GM19239 (cell line): ENCODE measurements at regions not wholly inside any gene's neighbourhood (a gene's known extent, or its start where the extent isn't known, plus 50 kb on each side); places are given as distances from the start of the nearest gene placed in this dataset.
A peak's percentile ranks its signal among the peaks of the same experiment; 100 is the strongest.

Source experiments
- DNase-seq: peaks from one replicate; pipeline ENCODE4 v3.0.0; 2011; ENCODE audit warnings: low spot score; ENCODE audit not compliant: insufficient read length
- FAIRE-seq: peaks from 2 replicates; lab custom pipeline; 2011; peaks lifted over from hg19 to GRCh38; lab: Jason Lieb, UNC

DNA sequence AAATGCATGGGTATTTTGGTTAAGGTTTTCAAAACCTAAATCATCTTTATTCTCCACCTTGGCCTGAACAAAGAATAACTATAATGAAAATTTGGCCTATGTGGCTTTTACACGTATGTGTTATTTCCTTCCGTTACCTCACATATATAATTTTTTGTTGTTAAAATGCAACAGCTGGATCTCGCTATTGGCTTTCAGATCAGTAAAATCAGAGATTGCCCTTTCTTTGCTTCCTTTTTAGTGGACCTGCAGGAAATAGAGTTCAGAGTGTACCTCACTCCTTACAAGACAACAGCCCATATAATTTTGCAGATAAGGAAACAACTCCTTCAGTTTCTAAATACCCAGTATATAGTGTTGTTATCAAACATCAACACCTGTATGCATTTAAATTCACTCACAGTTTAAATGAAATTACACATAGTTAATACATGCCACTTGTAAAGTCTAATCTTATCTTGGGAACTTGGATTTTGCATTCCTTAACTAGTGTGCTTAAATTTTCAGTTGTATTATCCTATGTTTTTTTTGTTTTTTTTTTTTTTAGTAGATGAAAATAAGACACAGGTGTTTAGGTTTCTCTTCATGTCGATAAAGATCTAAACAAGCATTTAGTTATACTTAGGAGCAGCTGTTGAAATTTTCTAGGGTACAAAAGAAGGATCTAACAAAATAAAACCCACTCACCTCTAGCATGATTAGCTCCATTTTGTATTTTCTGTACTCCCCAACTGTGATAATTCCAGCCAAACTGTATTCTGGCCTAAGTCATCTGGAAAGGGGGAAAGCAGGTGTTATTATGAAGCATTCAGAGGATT, 96.2 kb upstream of the SPRY1 start:
- DNase-seq = no peak
- peak; percentile 57 for FAIRE-seq

DNA sequence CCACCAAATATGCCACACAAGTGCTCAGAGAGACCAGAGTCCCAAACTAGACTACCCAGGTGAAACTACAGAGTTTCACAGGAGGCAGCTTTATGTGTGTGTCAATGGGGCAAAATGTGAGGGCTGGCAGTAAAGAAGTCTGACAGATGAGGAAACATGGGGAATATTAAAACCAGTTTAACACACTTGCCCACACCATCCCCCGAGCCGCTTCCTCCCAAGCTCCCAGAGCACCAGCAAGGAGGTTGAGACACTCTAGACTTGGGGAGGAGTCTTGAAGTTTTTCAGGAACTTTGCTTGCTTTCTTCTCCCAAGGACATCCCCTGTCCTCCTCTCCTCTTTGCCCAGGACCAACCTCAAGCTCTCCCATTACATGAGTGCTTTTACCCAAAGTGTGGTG, 94.7 kb upstream of the SPRY1 start:
- no peak for FAIRE-seq
- no peak for DNase-seq

DNA sequence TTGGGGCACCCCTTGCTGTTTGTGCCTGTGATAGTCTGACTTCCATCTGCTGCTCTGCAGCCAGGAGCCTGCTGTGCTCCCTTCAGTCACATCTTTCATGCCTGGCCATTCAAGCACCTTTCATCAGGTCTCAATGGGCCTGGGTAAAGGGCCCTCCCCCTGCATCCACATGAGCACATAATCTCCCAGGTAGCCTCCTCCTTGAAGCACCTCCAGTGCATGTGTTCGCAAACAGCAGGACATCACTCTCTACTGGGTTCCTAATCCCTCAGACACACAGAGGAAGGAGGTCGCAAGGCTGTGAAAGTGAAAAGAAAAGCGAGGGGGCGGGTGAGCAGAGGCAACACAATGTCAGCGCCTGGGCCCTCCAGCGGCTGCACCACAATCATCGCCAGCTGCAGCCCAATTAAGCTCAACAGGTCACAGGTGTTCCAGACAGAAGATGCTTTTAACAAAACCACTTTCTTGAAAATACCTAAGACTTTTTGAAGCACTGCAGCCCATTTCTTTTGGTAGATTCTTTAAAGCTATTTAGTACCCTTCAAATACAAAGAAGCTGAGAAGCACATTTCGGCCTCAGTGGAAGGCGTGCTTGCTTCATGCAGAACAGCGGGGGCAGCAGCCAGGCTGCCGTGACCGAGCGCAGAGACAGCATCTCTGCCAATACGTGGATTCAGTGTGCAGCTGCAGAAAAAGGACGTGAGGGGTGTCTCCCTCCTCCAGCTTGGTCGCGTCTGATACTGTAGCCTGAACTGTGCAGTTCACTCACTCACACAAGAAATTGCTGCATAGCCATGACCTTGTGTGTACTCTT, 92.2 kb upstream of the SPRY1 start:
- DNase-seq (no peak), FAIRE-seq (peak; percentile 28)

DNA sequence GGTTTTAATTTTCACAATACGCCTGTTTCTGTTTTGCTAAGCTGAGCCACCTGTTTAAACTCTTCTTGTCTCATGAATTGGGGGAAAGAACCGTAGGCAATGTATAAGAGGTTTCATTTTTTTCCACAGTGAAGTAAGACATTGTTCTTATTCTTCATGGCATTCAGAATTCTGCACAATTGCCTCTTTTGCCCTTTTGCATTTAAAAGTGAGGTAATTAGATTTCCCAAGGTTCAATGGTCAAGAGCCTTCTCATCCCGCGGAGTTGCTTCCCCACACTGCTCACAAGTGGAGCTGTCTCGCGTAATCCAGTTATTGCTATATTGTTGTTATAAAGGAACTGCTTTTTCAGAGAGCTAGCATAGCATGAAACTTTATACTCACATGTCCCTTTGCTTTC, 90.9 kb upstream of the SPRY1 start:
- DNase-seq (no peak), FAIRE-seq (no peak)

DNA sequence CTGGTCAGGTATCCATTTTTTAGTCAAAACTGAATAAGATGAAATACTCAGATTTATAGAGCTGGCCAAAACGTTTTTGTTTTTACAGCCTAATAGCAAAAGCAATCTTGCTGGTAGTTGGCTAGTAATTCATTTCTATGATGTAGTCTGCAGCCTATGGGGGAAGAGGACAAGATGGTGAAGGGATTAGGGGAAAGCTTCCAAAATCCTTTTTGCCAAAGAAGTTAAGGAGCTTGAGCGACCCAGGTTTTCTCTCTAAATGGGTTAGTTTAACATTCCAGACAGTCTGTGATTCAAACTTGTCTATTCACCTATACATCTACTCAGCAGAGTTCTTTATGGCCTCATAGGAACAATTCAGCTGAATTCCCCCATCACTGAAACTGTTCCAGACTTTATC, 89.8 kb upstream of the SPRY1 start:
- DNase-seq (no peak), FAIRE-seq (no peak)

DNA sequence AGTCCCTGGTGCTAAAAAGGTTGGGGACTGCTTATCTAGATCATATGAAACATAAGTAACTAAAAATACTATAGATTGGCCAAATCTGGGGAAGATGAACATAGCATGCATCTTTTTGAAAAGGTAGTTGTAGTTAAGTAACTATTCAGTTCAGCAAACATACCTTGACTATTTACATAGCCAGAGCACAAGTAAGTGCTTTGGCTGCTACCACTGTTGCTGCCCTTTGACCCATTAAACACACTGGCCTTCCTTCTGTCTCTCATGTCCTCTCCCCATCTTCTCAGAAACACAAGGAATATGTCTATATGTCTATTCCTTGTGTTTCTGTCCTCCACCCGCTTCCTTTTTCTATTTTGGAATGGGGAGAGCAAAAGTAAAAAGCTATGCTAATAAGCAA, 87.9 kb upstream of the SPRY1 start:
- no peak for FAIRE-seq
- DNase-seq = no peak

DNA sequence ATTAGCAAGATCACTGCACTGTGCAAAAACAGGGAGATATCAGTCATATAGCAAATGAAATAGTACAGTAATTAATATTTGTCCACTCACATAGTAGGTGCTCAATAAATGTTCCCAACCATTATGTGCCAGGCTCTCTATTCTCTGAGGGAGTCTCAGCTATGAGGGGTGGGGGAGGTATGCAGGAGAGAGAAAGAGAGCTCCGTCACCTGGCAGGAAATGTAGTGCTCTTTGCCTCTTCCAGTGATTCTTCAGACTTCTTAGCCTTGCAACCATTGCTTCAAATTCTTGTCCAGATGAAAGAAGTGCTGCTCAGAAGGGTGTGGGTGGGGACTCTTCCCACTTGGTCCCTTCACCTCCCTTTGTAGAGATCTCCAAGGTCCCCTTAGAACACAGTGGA, 84.5 kb upstream of the SPRY1 start:
- DNase-seq (no peak), FAIRE-seq (no peak)

DNA sequence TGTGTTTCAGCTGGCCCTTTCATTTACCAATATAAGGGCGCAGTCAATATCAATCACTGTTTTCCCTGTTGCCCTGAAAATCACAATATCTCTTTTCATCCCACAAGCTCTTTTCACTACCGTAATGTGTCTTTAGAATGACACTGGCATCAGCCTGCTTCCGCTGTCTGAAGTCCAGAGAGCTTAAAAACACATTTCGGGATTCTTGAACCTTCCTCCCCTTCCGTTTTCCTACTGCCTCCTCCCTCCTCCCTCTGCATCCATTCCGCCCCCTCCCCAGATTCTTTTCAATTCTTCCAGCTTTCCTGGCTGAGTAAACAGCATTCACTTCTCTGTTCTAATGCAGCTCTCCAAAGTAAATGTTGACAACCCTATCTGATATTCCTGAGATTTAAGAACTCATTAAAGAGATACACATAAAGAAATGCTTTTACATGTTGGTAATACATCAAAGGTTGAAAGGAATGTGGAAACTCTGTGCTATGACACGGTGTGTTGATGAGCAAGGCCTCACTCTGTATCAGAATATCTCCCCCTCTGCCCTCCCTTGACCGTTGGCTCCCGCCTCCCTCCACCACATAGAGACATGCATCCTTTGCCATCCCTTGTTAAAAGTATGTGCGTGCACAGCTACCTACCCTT, 83.5 kb upstream of the SPRY1 start:
- FAIRE-seq (no peak), DNase-seq (no peak)

DNA sequence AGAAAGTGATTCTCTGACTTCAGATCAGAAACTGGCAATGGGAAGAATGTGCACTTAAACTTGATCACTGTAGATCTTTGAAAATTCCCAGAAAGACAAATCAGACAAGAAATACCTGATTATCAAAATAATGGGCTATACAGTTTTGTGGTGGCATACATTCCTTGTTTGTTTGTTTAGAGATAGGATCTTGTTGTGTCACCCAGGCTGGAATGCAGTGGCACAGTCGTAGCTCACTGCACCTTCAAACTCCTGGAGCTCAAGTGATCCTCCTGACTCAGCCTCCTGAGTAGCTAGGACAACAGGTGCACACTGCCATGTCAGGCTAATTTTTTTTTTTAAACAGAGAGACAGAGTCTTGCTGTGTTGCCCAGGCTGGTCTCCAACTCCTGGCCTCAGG, 81.0 kb upstream of the SPRY1 start:
- no peak for DNase-seq
- FAIRE-seq = no peak

DNA sequence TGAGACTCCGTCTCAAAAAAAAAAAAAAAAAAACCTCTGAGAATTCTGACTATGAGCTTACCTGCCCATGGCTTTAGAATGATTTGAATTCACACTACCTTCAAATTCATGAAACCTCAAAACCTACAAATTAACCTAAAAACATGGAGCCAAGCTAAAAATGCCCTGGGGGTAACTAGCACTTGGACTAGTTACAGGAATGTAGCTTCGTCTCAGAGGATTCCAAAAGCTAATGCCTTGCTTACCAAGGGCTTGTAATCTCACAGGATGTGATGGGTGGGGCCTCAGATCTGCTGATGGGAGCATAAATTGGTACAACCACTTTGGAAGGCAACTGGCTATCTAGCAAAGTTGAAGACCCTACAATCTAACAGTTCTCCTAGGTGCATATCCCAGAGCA, 79.4 kb upstream of the SPRY1 start:
- FAIRE-seq (no peak), DNase-seq (no peak)

DNA sequence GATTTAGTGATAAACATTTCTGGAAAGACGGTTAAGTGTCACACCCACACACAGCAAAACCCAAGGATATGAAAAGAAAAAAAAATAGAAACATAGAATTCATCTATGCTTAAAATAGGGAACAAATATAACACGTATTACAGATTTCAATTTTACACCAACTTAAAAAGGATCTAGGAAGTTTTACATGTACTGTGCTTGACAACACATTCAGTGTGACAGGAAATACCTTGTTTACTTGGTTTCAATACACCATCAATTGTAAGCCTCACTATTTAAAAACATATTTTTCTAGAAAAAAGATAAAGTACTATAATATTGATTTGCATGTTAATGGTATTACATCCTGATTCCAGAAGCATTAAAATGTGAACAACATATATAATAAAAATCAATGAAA, 77.0 kb upstream of the SPRY1 start:
- FAIRE-seq (no peak), DNase-seq (no peak)

DNA sequence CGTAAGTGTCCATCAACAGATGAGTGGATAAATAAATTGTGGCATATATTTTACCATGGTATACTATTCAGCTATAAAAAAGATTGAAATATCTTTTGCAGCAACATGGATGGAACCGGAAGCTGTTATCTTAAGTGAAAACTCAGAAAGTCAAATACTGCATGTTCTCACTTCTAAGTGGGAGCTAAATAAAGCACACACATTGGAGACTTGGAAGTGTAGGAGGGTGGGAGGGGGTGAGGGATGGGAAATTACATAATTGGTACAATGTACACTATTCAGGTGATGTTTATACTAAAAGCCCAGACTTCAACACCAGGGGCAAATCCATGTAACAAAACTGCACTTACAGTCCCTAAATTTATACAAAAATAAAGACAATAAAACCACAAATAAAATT, 72.6 kb upstream of the SPRY1 start:
- FAIRE-seq = peak; percentile 83
- DNase-seq = no peak

DNA sequence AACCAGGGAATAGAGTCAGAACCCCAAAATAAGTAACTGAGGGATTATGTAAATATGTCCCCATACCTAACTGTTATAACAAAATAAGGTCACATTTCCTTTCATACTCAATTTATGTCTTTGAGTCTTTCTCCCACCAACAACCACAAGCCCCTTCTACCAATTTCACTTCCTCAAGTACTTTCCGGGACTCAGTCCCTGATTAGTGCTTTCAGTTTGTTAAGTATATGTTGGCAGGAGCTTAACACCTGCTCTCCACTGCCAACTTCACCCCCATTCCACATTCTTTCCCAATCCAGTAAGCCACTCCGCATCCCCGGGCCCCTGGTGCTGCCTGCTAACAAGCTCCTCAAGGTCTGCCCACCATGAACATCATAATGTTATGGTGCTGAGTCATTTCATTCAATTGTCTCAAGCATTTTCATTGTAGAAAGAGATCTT, 71.3 kb upstream of the SPRY1 start:
- DNase-seq (peak; percentile 54), FAIRE-seq (peak; percentile 93)

DNA sequence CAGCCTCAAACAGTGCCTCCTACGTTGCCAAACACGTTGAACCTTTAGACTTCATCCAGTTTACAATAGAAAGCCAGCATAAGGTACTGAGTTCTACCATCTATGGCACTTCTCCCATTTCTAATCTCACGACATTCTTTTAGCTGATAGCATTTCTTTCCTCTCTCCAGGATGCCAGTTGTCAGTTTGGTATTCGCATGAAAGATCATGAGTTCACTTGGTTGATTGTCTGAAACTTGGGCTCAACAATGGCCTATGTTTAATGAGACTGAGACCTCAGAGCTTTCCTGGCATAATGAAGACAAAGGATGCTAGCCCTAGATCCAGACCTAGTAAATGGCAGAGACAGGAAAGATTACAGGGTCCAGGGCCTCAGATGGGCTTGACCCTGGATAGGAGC, 69.2 kb upstream of the SPRY1 start:
- FAIRE-seq = no peak
- DNase-seq = no peak

DNA sequence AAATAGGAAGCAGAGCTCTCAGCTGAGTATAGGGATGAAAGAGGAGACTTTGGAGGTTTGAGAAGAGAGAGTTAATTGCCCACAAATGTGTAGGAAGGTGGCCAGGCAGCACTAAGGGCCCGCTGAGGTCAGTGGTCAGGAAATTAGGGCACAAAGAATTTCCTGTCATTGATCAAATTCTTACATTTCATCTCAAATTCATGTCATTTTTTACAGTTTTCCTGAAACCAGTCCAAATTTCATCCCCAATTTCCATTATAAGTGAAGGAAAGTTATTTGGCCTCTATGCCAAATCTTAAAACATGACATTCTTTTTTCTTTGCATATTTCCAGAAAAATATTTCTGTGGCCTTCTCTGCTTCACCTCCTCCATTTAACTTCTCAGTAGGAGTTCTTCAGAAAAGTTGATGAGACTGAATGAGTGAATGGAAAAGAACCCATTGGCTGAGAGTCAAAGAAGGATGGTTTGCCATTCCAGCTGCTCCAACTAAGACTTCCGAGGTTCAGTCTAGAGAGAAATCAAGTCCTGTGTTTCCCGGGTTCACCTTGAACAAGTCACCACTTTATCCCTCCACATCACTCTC, 68.7 kb upstream of the SPRY1 start:
- no peak for FAIRE-seq

DNA sequence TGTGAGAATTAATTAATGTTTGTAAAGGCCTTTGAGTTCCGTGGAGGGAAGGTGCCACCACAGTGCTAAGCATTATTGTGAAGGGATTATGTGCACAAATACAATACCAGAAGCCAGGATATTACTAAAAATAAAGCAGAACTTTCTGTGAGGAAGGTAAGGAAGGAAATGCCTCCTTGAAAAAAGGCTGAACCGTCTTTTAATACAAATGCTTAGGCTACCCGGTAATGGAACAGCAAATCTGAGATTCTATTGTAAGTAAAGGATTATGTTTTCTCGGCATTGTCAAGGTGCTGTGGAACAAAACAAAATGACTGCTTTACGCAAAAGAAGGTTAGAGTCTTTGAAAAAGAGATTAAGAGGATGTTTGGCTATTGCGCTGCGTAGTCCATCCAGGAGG, 57.9 kb upstream of the SPRY1 start:
- no peak for FAIRE-seq
- no peak for DNase-seq

More for the DNA sequence above, 68.7 kb upstream of the SPRY1 start:
- DNase-seq = no peak

DNA sequence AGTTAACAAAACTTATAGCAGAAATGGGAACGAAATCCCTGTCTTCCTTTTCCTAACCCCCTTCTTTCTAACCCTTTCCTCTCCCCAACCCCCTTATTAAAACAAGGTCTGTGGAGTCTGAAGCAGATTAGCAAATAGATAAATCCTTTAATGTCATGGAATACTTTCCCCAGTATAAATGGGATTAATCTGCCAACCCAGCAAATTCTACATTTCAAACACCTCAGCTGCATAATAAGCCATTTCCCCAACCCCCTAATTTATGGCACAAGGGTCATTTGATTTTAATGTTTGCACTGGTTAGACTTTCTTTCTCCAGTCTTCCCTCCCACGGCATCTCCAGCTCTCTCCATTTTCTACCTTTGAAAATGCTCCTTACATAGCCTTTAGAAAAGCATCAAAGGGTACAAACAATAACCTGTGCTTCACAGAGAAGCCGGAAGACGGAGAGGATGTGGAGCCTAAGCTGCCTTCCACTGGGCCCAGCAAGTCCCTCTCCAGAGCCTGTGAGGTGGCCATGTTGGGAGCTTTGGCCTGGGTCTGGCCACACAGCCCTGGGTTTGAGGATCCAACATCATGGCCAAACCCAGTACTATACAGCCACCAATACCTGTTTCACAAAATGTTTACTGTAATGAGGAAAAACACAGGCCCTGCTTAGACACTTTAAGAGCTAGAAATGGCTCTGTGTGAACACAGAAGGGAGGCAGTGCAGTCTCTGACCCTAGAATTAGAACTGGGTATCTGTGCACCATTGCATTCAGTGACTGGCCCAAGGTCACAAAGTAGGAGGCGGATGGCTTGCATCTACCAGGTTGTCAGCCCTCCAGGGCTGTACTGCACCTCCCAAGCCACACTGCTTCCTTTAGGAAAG, 56.9 kb upstream of the SPRY1 start:
- no peak for FAIRE-seq
- no peak for DNase-seq

DNA sequence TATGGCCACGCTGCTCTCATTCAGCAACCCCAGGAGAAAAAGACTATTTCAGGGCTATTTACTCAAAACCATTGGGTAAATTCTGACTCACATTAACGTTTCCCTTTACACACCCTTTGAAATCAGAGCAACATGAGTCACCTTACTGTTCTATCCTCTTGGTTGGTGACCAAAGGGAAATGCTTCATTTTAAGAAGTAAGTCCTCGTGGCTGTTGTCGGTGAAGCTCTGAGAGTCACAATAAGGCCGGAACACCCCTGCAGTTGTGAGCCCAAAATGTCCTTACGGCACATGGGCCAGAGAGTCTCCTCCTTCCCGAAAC, 56.3 kb upstream of the SPRY1 start:
- DNase-seq (no peak), FAIRE-seq (no peak)

DNA sequence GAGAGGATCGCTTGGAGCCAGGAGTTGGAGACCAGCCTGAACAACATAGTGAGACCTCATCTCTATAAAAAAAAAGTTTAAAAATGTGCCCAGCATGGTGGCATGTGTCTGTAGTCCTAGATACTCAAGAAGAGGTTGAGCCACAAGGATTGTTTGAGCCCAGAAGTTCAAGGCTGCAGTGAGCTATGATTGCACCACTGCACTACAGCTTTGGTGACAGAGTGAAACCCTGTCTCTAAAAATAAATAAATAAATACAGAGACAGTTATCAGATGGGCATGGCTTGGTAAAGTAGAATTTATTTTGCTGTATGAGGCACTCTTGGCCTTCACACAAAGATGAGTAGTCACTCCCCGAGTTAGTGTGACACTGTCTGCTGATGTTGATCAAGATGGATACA, 54.1 kb upstream of the SPRY1 start:
- no peak for DNase-seq
- no peak for FAIRE-seq
